GM12873 (cell line): ENCODE measurements at regions not wholly inside any gene's neighbourhood (a gene's known extent, or its start where the extent isn't known, plus 50 kb on each side); places are given as distances from the start of the nearest gene placed in this dataset.
A peak's percentile ranks its signal among the peaks of the same experiment; 100 is the strongest.

Experiments used
- CTCF ChIP-seq: IDR thresholded peaks from 2 replicates; pipeline ENCODE4 v1.5.1; 2012; ENCODE audit warnings: low read depth, mild to moderate bottlenecking, moderate library complexity, low read length, control low read depth; ENCODE audit not compliant: insufficient read depth; ENCODE audit errors: missing control alignments

GRCh38 chr14:104383088-104383995 is 196.2 kb upstream of the C14orf180 start:
- TF ChIP-seq CTCF, result no peak

GRCh38 chr14:104383996-104384775 is 195.4 kb upstream of the C14orf180 start:
- no peak for TF ChIP-seq CTCF

GRCh38 chr14:104384776-104385071 is 194.8 kb upstream of the C14orf180 start:
- TF ChIP-seq CTCF, result no peak

GRCh38 chr14:104385111-104385510 is 194.5 kb upstream of the C14orf180 start:
- no peak for TF ChIP-seq CTCF

GRCh38 chr14:104385531-104386101 is 193.9 kb upstream of the C14orf180 start:
- no peak for TF ChIP-seq CTCF

- TF ChIP-seq CTCF, result peak; percentile 48
These were observed 193.3 kb upstream of the C14orf180 start for GRCh38 chr14:104386151-104386841.
